ENCODE measurements at regions not wholly inside any gene's neighbourhood (a gene's known extent, or its start where the extent isn't known, plus 50 kb on each side); places are given as distances from the start of the nearest gene placed in this dataset.

- Histone ChIP-seq H3K4me3 (ENCODE audit: low read depth, low read length) (no peak overlapping the region), H3K27me3 (replicated peaks; ENCODE audit: control insufficient read depth, insufficient read depth, low read length) (no peaks in the 10 kb centered on the region), H3K4me1 (peaks cover 22% of the 10 kb centered on the region), H3K36me3 (ENCODE audit: control insufficient read depth, insufficient read depth, low read length) (no peaks in the 10 kb centered on the region), H3K9me3 (0 out of 2 replicates have a peak, but pooled peaks cover 7% of the 10 kb centered on the region)
- intact Hi-C loops (cut with micrococcal nuclease; ENCODE audit: unreplicated experiment) = no loop called here
- no peaks in the 10 kb centered on the region for H3K27me3 Mint-ChIP-seq (ENCODE audit: insufficient read depth, unreplicated experiment)
- H3K36me3 Mint-ChIP-seq (ENCODE audit: insufficient read depth, unreplicated experiment) = peaks cover 5% of the 10 kb centered on the region
- ChIA-PET POLR2A (no interaction called here), CTCF (no interaction called here)
- H3K4me3 Mint-ChIP-seq (ENCODE audit: unreplicated experiment) = no peak overlapping the region
- H3K27ac Mint-ChIP-seq (ENCODE audit: unreplicated experiment) = no peak overlapping the region
- no TSS peak for BruUV-seq (replicated peaks)
- no peak for DNase-seq
- H3K4me1 Mint-ChIP-seq (ENCODE audit: low read depth, unreplicated experiment) = peaks cover 13% of the 10 kb centered on the region
- TF ChIP-seq CTCF (IDR thresholded peaks at IDR 0.05; ENCODE audit: insufficient read depth in 1 of 2, low read depth in 1 of 2, low read length in 1 of 2, severe bottlenecking in 1 of 2, unreplicated experiment in 1 of 2) = no peak
- peaks cover 21% of the 10 kb centered on the region for H3K9me3 Mint-ChIP-seq (ENCODE audit: unreplicated experiment)
Observed at GRCh38 chr12:68070957-68071356, 81.7 kb downstream of the IFNG-AS1 start.

All from Caco-2 (cell line).